ENCODE measurements at regions not wholly inside any gene's neighbourhood (a gene's known extent, or its start where the extent isn't known, plus 50 kb on each side); places are given as distances from the start of the nearest gene placed in this dataset.

GRCh38 chr18:67995769-67996168 is 479.2 kb upstream of the DSEL start:
- Mint-ChIP-seq H3K27ac (ENCODE audit: unreplicated experiment) (no peak overlapping the region), H3K4me3 (ENCODE audit: unreplicated experiment) (no peak overlapping the region), H3K9me3 (ENCODE audit: low read depth) (no peaks in the 10 kb centered on the region), H3K4me1 (ENCODE audit: low read depth) (no peaks in the 10 kb centered on the region), H3K36me3 (ENCODE audit: low read depth) (no peaks in the 10 kb centered on the region), H3K27me3 (ENCODE audit: low read depth) (no peaks in the 10 kb centered on the region)
- DNase-seq (ENCODE audit: low spot score), result no peak
- no peak for TF ChIP-seq CTCF (IDR thresholded peaks at IDR 0.05)

GRCh38 chr18:67980241-67980640 is 463.7 kb upstream of the DSEL start:
- H3K9me3 Mint-ChIP-seq (ENCODE audit: low read depth), result no peaks in the 10 kb centered on the region
- no peak overlapping the region for H3K27ac Mint-ChIP-seq (ENCODE audit: unreplicated experiment)
- peaks cover 5% of the 10 kb centered on the region for H3K4me1 Mint-ChIP-seq (ENCODE audit: low read depth)
- no peak for TF ChIP-seq CTCF (IDR thresholded peaks at IDR 0.05)
- no peak overlapping the region for H3K4me3 Mint-ChIP-seq (ENCODE audit: unreplicated experiment)
- DNase-seq (ENCODE audit: low spot score), result no peak
- H3K36me3 Mint-ChIP-seq (ENCODE audit: low read depth), result no peaks in the 10 kb centered on the region
- no peaks in the 10 kb centered on the region for H3K27me3 Mint-ChIP-seq (ENCODE audit: low read depth)

- H3K36me3 Mint-ChIP-seq (ENCODE audit: low read depth), result no peaks in the 10 kb centered on the region
- no peak for TF ChIP-seq CTCF (IDR thresholded peaks at IDR 0.05)
- H3K9me3 Mint-ChIP-seq (ENCODE audit: low read depth), result peaks cover 7% of the 10 kb centered on the region
- H3K27ac Mint-ChIP-seq (ENCODE audit: unreplicated experiment), result no peak overlapping the region
- no peaks in the 10 kb centered on the region for H3K27me3 Mint-ChIP-seq (ENCODE audit: low read depth)
- H3K4me3 Mint-ChIP-seq (ENCODE audit: unreplicated experiment), result no peak overlapping the region
- no peak for DNase-seq (ENCODE audit: low spot score)
- peaks cover 5% of the 10 kb centered on the region for H3K4me1 Mint-ChIP-seq (ENCODE audit: low read depth)
Measured at GRCh38 chr18:67977067-67977616, 460.6 kb upstream of the DSEL start.

- Mint-ChIP-seq H3K9me3 (ENCODE audit: low read depth) (peaks cover 7% of the 10 kb centered on the region), H3K36me3 (ENCODE audit: low read depth) (no peaks in the 10 kb centered on the region), H3K27me3 (ENCODE audit: low read depth) (no peaks in the 10 kb centered on the region), H3K4me1 (ENCODE audit: low read depth) (peaks cover 5% of the 10 kb centered on the region), H3K4me3 (ENCODE audit: unreplicated experiment) (no peak overlapping the region), H3K27ac (ENCODE audit: unreplicated experiment) (no peak overlapping the region)
- DNase-seq (ENCODE audit: low spot score), result no peak
- TF ChIP-seq CTCF (IDR thresholded peaks at IDR 0.05), result no peak
Measured at GRCh38 chr18:67973916-67974315, 457.4 kb upstream of the DSEL start.

GRCh38 chr18:67969458-67969857 is 452.9 kb upstream of the DSEL start:
- no peak for TF ChIP-seq CTCF (IDR thresholded peaks at IDR 0.05)
- Mint-ChIP-seq H3K9me3 (ENCODE audit: low read depth) (peaks cover under 1% of the 10 kb centered on the region), H3K4me1 (ENCODE audit: low read depth) (no peaks in the 10 kb centered on the region), H3K4me3 (ENCODE audit: unreplicated experiment) (no peak overlapping the region), H3K36me3 (ENCODE audit: low read depth) (no peaks in the 10 kb centered on the region), H3K27me3 (ENCODE audit: low read depth) (no peaks in the 10 kb centered on the region), H3K27ac (ENCODE audit: unreplicated experiment) (no peak overlapping the region)
- no peak for DNase-seq (ENCODE audit: low spot score)
